Liver (tissue), 3 donors: ENCODE measurements at regions not wholly inside any gene's neighbourhood (a gene's known extent, or its start where the extent isn't known, plus 50 kb on each side); places are given as distances from the start of the nearest gene placed in this dataset.

ENCODE experiments used
- EGR1 ChIP-seq, 2 donors: IDR thresholded peaks; 2 replicates each; pipeline ENCODE4 v1.6.1; 2016 to 2018; ENCODE audit warnings: antibody characterized with exemption in 2 of 2, low read depth in 2 of 2
- JUND ChIP-seq, 2 donors: IDR thresholded peaks; 2 replicates each; pipeline ENCODE4 v1.6.1; 2016; ENCODE audit warnings: antibody characterized with exemption in 2 of 2
- RAD21 ChIP-seq, 2 donors: IDR thresholded peaks; 2 replicates each; pipeline ENCODE4 v1.6.1; 2016; ENCODE audit warnings: antibody characterized with exemption in 2 of 2, mild to moderate bottlenecking in 2 of 2
- YY1 ChIP-seq: IDR thresholded peaks from 2 replicates; pipeline ENCODE4 v1.6.1; 2016; ENCODE audit warnings: antibody characterized with exemption, mild to moderate bottlenecking
- TF ChIP-seq, protein P1 (sequence below): fragments of 150-350 bp; IDR thresholded peaks from 2 replicates; pipeline ENCODE4 v1.5.1; 2017; ENCODE audit warnings: improper control_type of control experiment, low read depth, low read length; ENCODE audit not compliant: missing input control
- TF ChIP-seq, protein P2 (sequence below): IDR thresholded peaks from 2 replicates; pipeline ENCODE4 v1.6.1; 2016; ENCODE audit warnings: antibody characterized with exemption
- TF ChIP-seq, protein P3 (sequence below): IDR thresholded peaks from 2 replicates; pipeline ENCODE4 v1.6.1; 2016; ENCODE audit warnings: antibody characterized with exemption, mild to moderate bottlenecking
- TF ChIP-seq, protein P4 (sequence below): IDR thresholded peaks from 2 replicates; pipeline ENCODE4 v1.6.1; 2016; ENCODE audit warnings: antibody characterized with exemption
- donor health status: healthy.
- donor health status: healthy.

DNA sequence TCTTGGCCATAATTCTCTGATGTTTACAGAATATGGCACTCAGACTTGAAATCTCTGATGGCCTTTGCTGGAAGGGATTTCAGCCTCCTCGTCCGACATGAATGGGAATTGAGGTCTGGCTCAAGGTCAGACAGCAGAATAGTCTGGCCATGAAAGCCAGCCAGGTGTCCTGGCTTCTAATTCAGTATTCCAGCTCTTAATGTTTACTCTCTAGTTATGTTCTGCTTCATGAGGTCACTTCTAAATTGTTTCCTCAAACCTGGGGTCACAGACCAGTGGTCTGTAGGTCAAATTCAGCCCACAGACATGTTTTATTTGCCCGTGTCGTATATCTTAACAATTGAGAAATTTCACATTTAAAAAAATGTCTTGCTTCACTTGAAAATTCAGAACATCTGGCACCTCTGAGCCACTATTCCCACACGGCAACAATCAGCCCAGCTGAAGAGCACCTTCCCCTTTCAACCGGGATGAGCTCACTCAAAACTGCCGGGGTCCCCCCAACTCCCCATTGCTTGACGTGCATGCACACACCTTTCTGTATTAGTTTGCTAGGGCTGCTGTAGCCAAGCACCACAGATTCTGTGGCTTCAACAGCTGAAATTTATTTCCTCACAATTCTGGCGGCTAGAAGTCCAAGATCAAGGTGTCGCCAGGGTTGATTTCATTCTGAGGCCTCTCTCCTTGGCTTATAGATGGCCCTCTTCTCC, 243.5 kb downstream of the ENC1 start:
- TF ChIP-seq, protein P1, sequence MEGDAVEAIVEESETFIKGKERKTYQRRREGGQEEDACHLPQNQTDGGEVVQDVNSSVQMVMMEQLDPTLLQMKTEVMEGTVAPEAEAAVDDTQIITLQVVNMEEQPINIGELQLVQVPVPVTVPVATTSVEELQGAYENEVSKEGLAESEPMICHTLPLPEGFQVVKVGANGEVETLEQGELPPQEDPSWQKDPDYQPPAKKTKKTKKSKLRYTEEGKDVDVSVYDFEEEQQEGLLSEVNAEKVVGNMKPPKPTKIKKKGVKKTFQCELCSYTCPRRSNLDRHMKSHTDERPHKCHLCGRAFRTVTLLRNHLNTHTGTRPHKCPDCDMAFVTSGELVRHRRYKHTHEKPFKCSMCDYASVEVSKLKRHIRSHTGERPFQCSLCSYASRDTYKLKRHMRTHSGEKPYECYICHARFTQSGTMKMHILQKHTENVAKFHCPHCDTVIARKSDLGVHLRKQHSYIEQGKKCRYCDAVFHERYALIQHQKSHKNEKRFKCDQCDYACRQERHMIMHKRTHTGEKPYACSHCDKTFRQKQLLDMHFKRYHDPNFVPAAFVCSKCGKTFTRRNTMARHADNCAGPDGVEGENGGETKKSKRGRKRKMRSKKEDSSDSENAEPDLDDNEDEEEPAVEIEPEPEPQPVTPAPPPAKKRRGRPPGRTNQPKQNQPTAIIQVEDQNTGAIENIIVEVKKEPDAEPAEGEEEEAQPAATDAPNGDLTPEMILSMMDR: no peak
- TF ChIP-seq EGR1 (IDR thresholded peaks at IDR 0.05; ENCODE audit: low read depth in 2 of 2) (no peak), JUND (IDR thresholded peaks at IDR 0.05) (no peak), YY1 (no peak), RAD21 (IDR thresholded peaks at IDR 0.05) (no peak)
- TF ChIP-seq, protein P2, sequence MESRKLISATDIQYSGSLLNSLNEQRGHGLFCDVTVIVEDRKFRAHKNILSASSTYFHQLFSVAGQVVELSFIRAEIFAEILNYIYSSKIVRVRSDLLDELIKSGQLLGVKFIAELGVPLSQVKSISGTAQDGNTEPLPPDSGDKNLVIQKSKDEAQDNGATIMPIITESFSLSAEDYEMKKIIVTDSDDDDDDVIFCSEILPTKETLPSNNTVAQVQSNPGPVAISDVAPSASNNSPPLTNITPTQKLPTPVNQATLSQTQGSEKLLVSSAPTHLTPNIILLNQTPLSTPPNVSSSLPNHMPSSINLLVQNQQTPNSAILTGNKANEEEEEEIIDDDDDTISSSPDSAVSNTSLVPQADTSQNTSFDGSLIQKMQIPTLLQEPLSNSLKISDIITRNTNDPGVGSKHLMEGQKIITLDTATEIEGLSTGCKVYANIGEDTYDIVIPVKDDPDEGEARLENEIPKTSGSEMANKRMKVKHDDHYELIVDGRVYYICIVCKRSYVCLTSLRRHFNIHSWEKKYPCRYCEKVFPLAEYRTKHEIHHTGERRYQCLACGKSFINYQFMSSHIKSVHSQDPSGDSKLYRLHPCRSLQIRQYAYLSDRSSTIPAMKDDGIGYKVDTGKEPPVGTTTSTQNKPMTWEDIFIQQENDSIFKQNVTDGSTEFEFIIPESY: no peak
- TF ChIP-seq, protein P3, sequence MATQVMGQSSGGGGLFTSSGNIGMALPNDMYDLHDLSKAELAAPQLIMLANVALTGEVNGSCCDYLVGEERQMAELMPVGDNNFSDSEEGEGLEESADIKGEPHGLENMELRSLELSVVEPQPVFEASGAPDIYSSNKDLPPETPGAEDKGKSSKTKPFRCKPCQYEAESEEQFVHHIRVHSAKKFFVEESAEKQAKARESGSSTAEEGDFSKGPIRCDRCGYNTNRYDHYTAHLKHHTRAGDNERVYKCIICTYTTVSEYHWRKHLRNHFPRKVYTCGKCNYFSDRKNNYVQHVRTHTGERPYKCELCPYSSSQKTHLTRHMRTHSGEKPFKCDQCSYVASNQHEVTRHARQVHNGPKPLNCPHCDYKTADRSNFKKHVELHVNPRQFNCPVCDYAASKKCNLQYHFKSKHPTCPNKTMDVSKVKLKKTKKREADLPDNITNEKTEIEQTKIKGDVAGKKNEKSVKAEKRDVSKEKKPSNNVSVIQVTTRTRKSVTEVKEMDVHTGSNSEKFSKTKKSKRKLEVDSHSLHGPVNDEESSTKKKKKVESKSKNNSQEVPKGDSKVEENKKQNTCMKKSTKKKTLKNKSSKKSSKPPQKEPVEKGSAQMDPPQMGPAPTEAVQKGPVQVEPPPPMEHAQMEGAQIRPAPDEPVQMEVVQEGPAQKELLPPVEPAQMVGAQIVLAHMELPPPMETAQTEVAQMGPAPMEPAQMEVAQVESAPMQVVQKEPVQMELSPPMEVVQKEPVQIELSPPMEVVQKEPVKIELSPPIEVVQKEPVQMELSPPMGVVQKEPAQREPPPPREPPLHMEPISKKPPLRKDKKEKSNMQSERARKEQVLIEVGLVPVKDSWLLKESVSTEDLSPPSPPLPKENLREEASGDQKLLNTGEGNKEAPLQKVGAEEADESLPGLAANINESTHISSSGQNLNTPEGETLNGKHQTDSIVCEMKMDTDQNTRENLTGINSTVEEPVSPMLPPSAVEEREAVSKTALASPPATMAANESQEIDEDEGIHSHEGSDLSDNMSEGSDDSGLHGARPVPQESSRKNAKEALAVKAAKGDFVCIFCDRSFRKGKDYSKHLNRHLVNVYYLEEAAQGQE: no peak
- TF ChIP-seq, protein P4, sequence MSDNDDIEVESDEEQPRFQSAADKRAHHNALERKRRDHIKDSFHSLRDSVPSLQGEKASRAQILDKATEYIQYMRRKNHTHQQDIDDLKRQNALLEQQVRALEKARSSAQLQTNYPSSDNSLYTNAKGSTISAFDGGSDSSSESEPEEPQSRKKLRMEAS: no peak
